ENCODE measurements at regions not wholly inside any gene's neighbourhood (a gene's known extent, or its start where the extent isn't known, plus 50 kb on each side); places are given as distances from the start of the nearest gene placed in this dataset.
"Not testable (repeated sequence)": the region's sequence is repeated elsewhere in the genome, so short reads cannot be mapped to it uniquely, and the experiment has no call there.

- ATAC-seq, result no peak
- intact Hi-C loops (cut with DNase I), result no loop called here
- no peak for DNase-seq (ENCODE audit: missing footprints)
Measured at GRCh38 chr1:221045151-221045550, 165.9 kb downstream of the HLX start.

GRCh38 chr1:221045842-221046831 is 166.9 kb downstream of the HLX start:
- ATAC-seq, result peak; percentile 67
- intact Hi-C loops (cut with DNase I), result no loop called here
- no peak for DNase-seq (ENCODE audit: missing footprints)

GRCh38 chr1:221051391-221051790 is 172.1 kb downstream of the HLX start:
- DNase-seq (ENCODE audit: missing footprints); intact Hi-C loops (cut with DNase I); ATAC-seq: not testable (repeated sequence)

GRCh38 chr1:221053889-221054288 is 174.6 kb downstream of the HLX start:
- no peak for ATAC-seq
- intact Hi-C loops (cut with DNase I), result no loop called here
- no peak for DNase-seq (ENCODE audit: missing footprints)

GRCh38 chr1:221059506-221059905 is 180.3 kb downstream of the HLX start:
- DNase-seq (ENCODE audit: missing footprints) (no peak), ATAC-seq (no peak)
- intact Hi-C loops (cut with DNase I), result no loop called here

- DNase-seq (ENCODE audit: missing footprints), result no peak
- intact Hi-C loops (cut with DNase I), result no loop called here
- no peak for ATAC-seq
Measured at GRCh38 chr1:221063651-221064050, 184.4 kb downstream of the HLX start.

- DNase-seq (ENCODE audit: missing footprints), result no peak
- intact Hi-C loops (cut with DNase I), result no loop called here
- no peak for ATAC-seq
Measured at GRCh38 chr1:221066351-221067001, 187.2 kb downstream of the HLX start.

GRCh38 chr1:221067721-221068120 is 188.5 kb downstream of the HLX start:
- DNase-seq (ENCODE audit: missing footprints), result no peak
- no peak for ATAC-seq
- intact Hi-C loops (cut with DNase I), result no loop called here

GRCh38 chr1:221069178-221069903 is 190.1 kb downstream of the HLX start:
- DNase-seq (ENCODE audit: missing footprints) (no peak), ATAC-seq (no peak)
- intact Hi-C loops (cut with DNase I), result no loop called here

- intact Hi-C loops (cut with DNase I), result no loop called here
- no peak for ATAC-seq
- no peak for DNase-seq (ENCODE audit: missing footprints)
Measured at GRCh38 chr1:221069986-221070385, 190.7 kb downstream of the HLX start.

- DNase-seq (ENCODE audit: missing footprints) (no peak), ATAC-seq (no peak)
- intact Hi-C loops (cut with DNase I), result no loop called here
Measured at GRCh38 chr1:221071777-221072176, 192.5 kb downstream of the HLX start.

- intact Hi-C loops (cut with DNase I), result no loop called here
- DNase-seq (ENCODE audit: missing footprints) (no peak), ATAC-seq (peak; percentile 50)
Measured at GRCh38 chr1:221072214-221072613, 193.0 kb downstream of the HLX start.

GRCh38 chr1:221074332-221074731 is 195.1 kb downstream of the HLX start:
- ATAC-seq (no peak), DNase-seq (ENCODE audit: missing footprints) (no peak)
- intact Hi-C loops (cut with DNase I), result no loop called here

GRCh38 chr1:221075911-221076310 is 196.7 kb downstream of the HLX start:
- ATAC-seq (no peak), DNase-seq (ENCODE audit: missing footprints) (no peak)
- intact Hi-C loops (cut with DNase I), result no loop called here

- intact Hi-C loops (cut with DNase I), result no loop called here
- ATAC-seq, result no peak
- no peak for DNase-seq (ENCODE audit: missing footprints)
Measured at GRCh38 chr1:221076391-221076811, 197.2 kb downstream of the HLX start.

- no peak for ATAC-seq
- intact Hi-C loops (cut with DNase I), result no loop called here
Measured at GRCh38 chr1:221078260-221078965, 199.2 kb downstream of the HLX start.

GRCh38 chr1:221083902-221084301 is 204.7 kb downstream of the HLX start:
- ATAC-seq (no peak), DNase-seq (ENCODE audit: missing footprints) (no peak)
- intact Hi-C loops (cut with DNase I), result no loop called here

More at GRCh38 chr1:221078260-221078965, 199.2 kb downstream of the HLX start:
- no peak for DNase-seq (ENCODE audit: missing footprints)

GRCh38 chr1:221084681-221085080 is 205.4 kb downstream of the HLX start:
- intact Hi-C loops (cut with DNase I), result no loop called here
- DNase-seq (ENCODE audit: missing footprints), result no peak
- ATAC-seq, result no peak
